NCI-H2227 treated with DMSO at 0.1 percent for 48 hours (cell line): ENCODE measurements at regions not wholly inside any gene's neighbourhood (a gene's known extent, or its start where the extent isn't known, plus 50 kb on each side); places are given as distances from the start of the nearest gene placed in this dataset.
A peak's percentile ranks its signal among the peaks of the same experiment; 100 is the strongest.

ENCODE experiments used
- DNase-seq: peaks from one replicate; lab custom pipeline; 2025; lab: John Stamatoyannopoulos, UW

DNA sequence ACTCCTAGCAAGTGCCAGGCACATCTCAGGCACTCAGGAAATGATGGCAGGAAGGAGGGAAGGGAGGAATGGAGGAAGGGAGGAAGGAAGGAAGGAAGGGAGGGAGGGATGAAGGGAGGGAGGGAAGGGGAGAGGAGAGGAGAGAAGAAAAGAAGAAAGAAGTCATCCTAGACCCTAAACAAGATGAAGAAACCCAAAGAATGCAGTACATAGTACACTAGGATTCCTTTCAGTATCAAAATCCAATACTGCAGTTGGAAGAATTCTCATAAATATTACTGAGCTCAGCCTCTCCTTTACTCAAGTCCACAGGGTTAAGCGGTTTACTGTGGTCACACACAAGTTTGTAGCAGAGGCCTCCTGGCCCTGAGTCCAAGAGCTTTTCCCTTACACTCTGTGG lies 155.7 kb upstream of the ETAA1 start:
- no peak for DNase-seq

DNA sequence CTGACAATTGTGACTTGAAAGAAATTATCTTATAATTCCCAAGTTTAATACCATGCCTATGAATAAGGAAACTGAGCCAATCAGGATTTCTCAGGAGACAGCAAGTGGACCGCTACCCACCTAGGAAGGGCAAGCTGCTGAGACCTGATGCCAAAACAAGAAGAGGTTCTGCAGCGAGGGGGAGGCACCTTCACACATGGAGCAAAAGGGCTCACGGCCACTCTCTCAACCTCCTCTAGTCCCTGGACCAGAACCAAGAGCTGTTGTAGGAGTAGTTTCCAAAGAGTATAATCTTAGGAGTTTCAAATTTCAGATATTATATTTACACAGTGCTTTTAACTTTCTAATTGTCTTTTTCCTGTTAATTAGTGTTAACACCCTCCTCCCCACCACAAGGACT lies 154.7 kb upstream of the ETAA1 start:
- no peak for DNase-seq

DNA sequence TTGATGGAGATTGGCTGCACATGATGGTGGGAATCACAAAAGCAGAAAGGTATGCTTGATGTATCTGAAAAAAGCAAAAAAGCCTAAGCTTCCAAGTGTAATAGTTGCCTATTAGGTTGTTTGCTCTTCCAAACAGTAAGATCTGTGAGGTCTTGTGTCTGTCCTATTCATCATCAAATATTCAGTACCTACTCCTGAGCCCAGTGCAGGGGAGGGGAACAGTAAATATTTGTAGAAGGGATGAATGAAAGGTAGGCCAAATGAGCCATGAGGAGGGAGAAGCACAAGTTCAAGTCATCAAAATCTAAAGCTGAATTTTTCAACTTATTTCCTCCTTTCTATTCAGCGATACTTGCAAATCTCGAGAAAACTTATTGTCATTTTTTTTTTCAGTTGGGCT lies 153.2 kb upstream of the ETAA1 start:
- DNase-seq = no peak

DNA sequence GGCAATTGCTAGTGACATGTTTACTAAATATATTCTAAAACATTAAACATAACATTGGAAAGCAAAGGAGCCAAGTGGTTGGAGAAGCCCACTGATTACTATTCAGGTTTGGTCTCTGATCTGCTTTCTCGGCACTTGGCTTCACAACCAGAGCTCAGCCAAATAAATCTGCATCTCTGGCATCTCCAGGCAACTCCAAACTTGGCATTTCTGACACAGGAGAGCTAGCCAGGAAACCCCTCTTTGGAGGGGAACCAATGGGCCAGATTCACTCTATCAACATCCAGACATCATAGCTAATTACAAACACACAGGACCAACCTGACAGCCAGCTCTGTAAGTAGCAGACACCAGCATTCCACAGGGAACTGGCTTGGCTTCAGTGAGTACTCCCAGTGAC lies 150.3 kb upstream of the ETAA1 start:
- DNase-seq = no peak

DNA sequence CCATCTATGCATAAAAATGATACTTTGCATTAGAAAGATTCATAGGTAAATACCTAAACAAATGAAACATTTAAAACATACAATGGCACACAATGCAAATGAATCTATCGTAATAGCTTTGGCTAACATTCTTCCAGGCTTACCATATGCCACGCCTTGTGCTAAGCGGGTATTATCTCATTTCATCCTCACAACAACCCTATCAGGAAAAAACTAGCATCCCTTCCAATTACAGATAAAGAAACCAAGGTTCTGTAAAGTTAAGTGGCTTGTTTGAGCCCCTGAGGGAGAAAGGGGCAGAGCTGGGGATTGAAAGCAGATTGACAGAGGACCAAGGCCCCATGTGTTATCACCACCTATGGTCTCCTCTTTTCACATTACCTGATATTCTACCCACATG lies 145.4 kb upstream of the ETAA1 start:
- DNase-seq = no peak

DNA sequence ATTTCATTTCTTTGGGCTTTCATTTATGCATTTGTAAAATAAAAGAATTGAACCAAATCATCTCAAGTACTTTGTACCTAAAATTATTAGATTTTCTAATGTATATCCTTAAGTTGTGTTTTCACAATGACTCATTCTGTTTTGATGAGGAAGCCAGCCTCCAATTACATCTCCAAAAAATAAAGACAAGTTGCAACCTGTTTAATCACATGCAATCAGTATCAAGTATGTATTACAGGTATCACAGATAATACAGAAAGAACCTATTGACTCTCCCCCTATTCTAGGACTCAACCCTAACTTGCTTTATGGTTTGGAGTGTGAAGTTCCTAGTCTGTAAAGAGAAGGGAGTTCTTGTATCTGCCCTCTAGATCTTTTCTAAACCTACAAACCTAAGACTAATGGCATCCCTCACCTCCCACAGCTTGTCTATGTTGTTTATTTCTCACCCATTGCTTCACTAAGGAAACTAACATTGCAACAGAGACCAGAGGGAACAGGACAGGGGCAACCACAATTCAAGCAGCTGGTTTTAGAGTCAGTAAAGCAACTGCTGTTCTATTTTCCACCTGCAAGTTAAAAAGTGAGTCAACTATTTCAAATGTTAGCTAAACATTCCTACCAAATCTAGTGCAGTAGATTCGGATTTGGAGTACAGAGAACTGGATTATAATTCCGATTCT lies 141.1 kb upstream of the ETAA1 start:
- DNase-seq = no peak

DNA sequence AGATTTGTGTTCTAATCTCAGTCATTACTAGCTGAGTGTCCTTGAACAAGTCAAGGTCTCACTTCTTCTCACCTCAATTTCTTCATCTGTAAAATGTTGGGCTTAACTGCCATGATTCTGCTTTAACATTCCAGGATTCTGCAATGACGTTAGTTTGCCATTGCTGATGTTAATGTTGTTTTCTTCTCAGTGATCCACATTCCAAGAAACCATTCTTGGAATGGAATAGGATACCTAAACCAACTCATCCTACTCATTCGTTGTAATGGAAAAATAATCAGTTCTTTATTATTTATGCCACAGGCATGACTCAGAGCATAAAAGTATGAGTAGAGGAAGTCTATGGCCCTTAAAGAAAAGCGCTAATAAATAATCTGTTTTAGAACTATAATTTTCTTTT lies 140.2 kb upstream of the ETAA1 start:
- no peak for DNase-seq

DNA sequence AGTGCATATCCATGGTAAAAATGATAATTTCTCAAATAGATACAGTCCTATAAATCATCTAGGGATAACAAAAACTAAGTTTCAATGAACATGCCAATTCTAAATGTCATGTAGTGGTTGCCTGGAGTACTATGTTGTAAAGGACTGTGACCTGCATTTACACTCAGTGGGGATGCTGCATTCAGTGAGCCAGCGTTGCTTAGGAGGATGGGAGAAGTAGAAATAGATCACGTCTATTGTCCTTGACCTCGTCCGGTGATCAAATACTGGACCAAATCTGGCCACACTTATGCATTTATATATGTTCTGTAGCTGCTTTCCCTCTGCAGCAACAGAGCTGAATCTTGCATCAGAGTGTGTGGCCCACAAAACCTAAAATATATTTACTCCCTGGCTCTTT lies 139.0 kb upstream of the ETAA1 start:
- DNase-seq = peak; percentile 50

DNA sequence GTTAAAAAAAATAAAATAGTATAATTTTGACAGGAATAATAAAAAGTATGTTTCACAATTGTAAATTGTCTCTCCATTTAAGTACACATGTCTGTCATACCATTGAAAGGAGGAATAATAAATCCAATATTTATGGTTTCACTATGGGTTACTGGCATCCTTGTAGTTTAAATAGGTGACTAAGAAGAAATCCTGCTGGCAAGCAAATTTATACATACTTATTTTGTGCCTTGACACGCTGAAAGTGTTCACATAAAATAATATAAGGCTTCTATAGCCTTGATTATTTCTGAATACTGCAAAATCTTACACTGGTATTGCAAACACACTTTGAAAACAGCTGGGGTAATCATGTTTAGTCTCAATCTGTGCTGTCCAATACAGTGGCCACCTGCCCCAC lies 138.3 kb upstream of the ETAA1 start:
- DNase-seq = no peak

DNA sequence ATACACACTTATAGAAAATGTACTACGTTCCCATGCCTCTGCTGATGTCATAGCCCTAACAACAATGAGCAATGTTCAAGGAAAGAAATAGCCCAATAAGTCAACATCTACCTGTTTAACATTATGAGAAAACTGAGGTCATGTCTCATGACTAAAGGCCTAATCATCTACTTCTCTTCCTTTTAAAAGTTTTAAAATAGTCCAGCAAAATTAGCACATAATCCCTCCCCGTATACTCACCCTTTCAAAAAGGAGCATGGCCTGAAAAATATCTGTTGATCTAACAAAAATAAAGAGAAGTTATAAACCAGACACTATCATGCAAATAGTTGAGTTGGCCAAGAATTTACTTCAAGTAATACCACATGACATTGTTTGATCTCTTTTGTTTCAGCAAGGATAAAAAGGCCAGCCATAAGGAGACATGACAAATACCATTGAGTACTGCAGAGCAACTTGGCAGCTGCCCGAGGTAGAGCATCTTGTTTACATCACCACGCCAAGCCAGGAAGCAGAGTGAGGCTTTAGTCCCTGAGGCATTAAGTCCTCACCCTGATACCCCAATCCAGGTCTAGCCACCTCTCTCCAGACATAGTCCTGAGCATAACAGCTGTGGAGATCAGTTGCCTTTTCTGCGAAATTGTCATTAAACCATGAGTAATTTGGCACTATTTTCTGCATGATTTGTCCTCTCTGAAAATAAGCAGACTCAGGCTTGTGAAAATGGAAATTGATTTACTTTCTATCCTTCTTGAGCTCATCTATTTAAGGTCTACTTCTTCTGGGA lies 137.4 kb upstream of the ETAA1 start:
- no peak for DNase-seq

DNA sequence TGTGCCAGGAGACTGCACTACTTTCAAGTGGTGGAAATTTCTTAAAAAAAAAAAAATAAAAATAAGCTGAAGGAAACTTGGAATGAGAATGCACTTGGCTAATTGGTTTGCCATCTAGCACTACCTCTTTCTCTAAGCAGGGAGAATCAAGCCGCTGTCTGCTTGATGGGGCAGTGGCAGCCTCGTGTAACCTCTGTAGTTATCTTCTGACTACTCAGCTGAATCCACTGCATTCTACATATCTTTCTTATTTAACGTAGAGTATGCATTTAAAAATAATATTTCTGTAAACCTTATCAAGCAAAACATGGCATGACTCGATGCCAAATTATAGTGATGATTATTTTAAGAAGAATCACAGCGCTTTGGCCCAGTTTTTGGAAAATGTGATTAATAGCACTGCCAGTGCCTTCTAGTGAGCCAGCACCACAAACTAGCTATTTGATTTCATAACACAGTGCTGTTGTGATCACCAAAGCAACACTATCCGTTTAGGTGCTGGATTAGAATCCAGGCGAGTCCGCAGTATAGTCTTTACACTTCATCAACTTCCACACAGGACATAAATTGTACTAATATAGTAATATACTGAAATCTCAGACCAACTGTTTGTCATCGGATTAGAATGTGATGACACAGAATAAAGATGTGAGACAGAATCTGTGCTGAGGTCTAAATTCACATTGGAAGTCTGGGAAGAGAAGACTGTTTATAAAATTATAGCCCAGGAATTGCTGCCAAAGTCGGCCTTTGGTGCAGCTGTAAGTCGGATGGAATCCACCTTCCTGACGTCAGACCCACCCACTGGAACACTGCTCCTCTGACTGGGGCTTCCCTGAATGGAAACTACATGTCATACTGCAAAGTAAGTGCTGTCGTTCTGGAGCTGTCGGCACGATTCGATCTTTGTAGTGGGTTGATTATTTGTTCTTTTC lies 136.5 kb upstream of the ETAA1 start:
- DNase-seq = no peak

DNA sequence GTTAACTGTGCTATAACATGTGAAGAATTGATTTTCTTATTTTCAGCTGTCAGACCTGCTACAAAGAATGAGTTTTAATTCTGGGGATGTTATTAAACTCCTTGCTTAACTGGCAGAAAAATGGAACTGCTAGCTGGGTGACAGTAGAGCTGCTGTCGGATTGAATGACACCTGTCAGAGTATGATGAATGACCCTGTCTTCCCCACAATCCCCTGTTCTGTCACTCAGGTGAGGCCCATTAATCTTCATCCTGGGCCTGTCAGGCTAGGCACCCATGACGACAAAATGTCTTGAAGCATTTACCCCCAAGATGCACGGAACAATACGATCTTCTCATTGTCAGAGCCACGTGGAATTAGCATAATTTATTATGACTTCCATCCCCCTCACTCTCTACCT lies 129.9 kb upstream of the ETAA1 start:
- no peak for DNase-seq

DNA sequence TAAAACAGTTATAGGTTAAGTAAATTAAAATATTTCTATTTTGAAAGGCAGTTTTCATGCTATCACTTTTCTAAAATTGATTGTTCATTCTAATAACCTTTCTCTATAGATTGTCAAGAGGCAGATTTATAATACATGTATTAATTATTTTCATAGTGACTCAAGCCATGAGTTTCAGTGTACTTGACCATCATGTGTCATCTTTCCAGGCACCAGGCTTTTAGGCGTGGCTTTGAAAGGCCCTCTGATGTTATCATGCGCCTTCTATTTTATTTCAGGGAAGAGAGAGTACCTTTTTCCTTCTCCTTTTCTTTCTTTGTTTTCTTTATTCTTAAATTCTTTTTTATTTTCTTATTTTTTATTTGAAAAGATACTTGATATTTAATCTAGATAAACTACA lies 128.3 kb upstream of the ETAA1 start:
- DNase-seq = no peak

DNA sequence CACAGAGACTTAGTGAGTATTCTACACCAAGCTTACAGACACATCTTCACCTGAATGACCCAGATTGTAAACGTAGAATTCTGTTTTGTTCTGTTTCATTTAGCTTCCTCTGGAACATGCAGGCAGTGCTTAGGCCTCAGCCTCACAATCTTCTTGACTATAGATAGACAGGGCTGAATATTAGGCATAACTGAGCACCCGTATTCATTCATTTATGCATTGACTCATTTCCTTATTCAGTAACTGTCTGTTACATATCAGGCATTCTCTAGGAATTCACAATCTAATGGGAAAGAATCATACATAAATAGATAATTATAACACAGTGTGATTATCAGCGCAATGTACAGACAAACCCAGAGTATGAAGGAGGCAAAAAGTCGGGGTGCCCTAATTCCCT lies 124.9 kb upstream of the ETAA1 start:
- no peak for DNase-seq

DNA sequence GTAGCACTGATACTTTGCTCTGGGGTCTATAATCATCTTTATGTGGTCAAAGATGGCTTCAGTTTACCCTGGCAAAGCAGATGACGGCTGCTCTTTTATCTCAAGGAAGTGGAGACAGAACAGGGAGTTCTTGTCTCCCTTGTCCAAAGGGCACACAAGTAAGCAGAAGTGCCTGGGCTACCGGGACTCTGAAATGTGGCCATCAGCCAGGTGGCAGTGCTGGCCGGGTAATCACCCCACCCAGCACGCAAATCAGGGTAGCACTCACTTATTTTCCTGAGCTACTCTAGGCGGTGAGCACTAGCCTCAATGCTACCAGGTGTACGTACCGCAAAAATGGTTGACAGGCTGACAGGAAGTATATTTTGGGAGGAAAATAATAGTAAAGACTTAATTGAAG lies 119.7 kb upstream of the ETAA1 start:
- DNase-seq = no peak

DNA sequence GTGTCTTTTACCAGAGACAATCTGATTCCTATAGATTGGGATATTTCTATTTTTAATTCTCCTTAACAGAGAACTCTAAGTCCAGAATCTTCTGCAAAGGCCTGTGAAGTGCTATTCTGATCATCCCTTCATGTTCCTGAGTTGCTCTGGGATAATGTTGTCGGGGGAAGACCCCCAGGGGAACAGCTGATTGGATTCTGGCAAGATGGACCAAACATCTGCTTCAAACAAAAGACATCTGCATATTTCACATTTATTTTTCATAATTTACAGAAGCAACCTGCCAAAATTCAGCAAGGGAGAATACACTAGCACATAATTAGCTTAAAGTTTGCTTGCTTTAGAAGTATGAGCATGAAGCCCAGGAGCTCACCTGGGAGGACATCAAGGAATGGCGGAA lies 116.0 kb upstream of the ETAA1 start:
- DNase-seq = no peak

DNA sequence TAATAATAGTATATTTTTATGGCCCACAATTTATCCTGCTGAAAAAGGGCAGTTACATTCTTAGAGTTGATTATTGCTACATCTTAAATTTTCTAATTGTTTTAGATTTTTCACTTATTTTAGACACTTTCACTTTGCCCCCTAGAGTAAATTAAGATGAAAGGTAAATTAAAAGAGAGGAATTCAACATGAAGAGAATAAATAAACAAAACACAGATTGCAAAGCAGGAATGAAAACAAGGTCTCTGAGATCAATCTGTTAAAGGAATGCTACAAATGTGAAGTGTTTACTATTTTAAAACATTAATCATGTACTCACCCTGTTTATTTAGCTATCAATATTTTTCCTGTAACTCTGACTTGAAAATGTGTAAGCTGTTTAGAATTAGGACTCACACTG lies 113.5 kb upstream of the ETAA1 start:
- DNase-seq = no peak

DNA sequence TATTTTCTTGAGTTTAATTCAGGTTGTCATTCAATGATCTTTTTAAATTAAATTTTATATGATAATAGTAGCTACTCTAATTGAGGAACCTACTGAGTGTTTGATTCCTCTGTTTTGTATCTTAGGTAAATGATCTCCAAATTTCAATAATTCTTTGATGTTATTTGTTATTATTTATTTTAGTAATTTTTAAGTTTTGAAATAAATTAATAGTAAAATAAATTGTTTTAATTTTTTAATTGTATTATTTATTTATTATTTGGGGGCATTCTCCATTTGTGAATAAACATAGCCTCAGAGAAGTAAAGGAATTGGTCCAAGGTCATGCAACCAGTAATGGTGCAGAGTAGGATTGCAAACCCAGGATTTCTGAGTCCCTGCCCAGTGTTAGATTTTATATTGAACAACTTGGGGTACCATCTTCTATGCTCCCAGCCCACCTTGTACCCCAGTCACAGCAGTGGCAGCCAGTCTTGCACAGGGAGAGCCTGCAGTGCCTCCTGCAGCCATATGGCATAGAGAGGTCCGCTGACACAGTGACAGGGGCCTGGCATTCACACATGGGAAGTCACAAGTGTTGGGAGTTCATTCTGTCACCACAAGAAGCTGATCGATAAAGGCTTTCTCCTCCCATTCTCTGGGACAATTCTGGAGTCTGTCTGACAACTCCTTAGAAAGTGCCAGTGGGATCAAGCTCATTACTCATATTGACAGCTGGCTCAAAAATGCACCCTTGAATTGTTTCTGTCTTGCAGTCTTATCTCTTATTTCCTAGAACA lies 110.0 kb upstream of the ETAA1 start:
- no peak for DNase-seq

DNA sequence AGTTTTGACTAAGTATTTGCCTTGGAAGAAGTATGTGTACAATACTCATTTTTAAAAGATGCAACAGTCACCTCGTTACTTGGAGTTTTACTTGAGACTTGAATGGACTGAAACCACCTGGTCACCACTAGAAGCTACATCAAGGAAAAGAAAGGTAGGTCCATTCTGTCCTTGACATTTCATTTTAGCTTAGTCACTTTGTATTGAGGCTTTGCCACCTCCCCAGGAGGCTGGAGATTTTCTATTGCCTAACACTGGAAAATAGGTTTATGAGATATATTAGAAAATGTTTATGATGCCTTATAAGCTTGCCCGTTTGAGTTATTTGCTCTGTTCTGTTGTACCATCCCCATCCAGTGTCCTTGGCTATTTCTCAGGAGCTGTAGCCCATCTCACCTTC lies 107.9 kb upstream of the ETAA1 start:
- DNase-seq = no peak

DNA sequence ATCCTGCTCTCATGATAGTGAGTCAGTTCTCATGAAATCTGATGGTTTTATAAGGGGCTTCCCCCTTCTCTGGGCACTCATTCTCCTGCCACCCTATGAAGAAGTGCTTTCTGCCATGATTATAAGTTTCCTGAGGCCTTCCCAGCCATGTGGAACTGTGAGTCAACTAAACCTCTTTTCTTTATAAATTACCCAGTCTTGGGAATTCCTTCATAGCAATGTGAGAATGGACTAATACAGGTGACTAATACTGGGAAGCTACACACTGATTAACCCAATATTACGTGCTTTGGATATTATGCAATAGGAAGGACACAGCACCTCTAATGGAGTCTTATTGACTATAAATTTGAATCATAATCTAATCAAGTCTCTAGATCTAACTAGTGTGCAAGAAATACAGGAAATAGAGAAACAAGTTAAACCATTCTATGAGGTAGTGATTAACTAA lies 107.2 kb upstream of the ETAA1 start:
- no peak for DNase-seq

DNA sequence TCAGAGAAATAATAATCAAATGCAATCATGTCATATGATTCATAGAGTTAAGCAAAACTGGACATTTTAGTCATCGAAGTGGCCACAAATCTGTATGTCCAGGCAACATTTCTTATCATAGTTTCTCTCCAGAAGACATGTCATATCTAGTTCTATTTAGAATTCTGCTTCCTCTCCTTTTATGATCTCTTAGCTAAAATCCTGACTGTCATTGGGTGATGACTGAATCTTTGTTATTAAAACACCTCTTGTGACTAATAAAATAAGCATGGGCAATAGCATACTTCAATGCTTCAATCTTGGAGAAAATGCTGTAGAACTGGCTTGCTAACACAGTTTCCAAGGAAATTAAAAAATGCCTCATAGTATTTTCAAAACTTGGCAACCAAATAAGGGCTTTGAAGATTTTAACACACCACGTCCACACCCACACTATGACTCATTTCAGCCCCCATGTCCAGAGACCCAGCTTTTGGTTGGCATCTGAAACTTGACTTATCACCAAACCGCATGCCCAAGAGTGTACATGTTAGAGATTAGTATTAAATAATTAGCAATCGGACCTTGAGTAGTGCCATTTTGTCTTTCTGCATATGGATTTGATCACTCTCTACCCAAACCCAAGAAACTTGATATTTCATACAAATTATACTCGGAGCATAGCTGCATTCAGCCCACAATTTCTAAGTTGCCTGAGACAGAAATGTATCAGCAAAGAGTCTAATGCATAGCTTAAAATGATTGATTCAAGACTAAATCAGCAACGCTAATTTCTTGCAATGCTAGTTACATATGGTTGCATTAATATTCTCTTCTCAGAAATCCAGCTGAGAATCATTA lies 106.5 kb upstream of the ETAA1 start:
- DNase-seq = no peak
